Islet of Langerhans (tissue), 1 donor: ENCODE measurements at regions not wholly inside any gene's neighbourhood (a gene's known extent, or its start where the extent isn't known, plus 50 kb on each side); places are given as distances from the start of the nearest gene placed in this dataset.
"Not testable (repeated sequence)": the region's sequence is repeated elsewhere in the genome, so short reads cannot be mapped to it uniquely, and the experiment has no call there.

Experiments
- FAIRE-seq: peaks from one replicate; lab custom pipeline; 2011; peaks lifted over from hg19 to GRCh38; lab: Jason Lieb, UNC

DNA sequence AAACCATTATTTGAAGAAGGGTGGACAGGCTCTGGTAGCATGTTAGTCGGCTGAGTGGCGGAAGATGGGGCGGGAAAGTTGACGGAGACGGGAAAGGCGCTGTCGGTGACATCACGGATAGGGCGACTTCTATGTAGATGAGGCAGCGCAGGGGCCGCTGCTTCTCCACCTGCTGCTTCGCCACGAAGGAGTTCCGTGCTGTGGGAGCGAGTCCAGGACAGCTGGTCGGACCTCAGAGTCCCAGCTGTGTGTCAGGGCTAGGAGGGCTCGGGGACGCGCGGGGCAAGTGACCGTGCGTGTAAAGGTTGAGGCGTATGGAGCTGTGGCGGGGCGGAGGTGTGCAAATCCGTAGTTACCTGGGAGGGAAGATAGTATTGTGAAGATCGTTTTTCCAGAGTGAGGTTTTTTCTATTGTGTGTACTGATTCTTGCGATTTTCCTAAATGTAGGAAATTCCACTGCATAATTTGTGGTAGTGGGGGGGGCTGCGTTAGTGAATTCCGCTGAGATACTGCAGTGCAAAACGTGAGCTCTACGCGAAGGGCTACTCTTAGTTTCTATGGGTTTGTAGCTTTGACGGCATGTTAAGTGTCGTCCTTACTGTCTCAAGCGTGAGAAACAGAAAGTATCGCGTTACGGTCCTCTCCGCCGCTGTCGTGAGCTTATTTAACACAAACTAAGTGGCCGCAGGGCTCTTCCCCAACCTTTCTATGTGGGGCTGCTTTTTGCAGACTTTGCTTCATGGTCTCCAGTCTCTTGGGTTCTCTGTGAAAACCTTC lies 111.2 kb upstream of the NBPF11 start:
- no peak for FAIRE-seq

DNA sequence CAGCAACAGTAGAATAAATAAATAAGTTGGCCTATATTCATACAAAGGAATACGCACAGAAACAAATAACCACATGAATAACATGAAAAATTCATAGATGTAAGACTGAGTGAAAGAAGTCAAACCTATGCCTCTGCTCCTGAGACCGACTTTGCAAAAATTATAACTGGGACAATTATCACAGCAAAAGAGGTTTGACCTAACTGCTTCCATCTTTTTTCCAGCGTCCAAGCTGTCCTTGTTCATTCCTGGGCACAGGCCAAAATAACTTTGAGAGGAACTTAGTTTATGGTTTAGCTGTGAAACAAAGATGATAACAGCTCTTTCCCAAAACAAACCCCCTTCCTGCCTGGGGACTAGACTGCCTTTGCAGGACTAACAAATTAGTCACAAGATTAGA lies 109.6 kb upstream of the NBPF11 start:
- not testable (repeated sequence) for FAIRE-seq

DNA sequence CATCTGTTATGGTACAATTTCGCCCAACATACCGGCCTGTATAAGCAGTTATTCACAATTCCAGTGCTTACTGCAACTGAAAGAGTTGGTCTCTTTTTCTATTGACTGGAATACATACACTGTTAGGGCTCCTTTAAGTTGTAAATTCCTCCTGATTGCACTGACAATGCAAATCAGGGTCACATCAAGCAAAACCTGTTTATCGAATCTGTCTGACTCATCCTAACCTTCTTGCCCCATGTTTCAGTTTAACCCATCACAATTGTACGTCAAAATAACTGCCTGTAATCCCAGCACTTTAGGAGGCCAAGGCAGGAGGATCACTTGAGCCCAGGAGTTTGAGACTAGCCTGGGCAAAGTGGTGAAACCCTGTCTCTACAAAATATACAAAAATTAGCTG lies 105.8 kb upstream of the NBPF11 start:
- FAIRE-seq: not testable (repeated sequence)

DNA sequence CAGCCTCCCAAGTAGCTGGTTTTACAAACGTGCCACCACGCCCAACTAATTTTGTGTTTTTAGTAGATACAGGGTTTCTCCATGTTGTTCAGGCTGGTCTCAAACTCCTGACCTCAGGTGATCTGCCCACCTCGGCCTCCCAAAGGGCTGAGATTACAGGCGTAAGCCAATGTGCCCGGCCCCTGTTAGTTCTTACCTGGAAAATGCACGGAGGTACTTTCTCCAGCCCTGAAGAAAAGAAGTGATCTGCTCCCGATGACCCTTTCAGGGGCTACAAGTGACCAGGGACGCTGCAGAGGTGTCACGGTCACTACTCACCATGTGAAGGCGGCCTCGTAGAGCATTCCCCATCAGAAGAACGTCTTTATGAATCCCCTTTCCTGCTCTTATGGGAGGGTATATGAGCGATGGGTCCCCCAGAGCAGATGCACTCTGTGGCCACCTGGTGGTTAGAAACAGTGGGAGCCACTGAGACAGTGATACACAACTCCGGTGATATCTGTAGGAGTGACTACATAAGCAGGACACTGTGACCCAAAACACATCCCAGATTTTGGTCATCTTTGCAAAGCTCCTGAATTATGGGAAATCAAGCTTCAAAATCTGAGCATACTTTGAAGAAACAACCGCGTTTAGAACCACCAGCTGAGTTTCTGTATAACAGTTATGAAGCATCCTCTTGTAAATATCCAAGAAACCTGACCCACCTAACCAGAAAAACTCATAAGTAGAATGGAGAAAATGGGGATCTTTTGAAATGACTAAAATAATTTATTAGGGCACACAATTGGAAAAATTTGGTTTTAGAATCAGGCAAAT lies 102.7 kb upstream of the NBPF11 start:
- FAIRE-seq: not testable (repeated sequence)

DNA sequence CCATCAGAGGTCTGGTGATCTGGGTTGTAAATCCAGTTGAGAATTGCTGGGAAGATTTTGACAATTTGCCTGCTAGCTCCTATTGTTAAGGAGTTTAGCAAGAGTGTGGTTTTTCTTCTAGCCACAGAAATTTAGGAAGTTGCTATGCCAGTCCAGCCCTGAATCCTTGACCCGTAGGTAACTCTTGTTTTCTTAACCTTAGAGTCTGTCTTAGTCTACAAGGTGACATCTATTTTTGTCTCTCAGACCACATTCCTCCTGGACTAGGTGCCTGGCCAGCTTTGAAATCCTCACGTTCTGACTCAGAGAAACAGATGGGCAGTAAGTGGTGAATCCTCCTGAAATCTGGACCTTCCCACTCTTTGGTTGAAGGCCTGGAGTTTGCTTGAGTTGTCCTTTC lies 101.7 kb upstream of the NBPF11 start:
- not testable (repeated sequence) for FAIRE-seq

DNA sequence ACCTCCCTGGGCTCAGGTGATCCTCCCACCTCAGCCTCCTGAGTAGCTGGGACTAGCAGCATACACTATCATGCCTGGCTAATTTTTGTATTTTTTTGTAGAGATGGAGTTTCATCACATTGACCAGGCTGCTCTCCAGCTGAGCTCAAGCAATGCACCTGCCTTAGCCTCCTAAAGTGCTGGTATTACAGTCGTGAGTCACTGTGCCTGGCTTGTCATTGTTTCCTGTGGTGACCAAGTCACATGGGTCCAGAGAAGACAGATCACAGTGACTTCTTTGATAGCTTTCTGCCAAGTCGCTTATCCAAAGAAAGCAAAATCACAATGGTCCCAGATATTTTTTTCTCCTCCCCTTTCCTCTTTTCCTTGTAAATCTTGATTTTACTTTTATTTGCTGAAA lies 96.7 kb upstream of the NBPF11 start:
- FAIRE-seq: not testable (repeated sequence)

DNA sequence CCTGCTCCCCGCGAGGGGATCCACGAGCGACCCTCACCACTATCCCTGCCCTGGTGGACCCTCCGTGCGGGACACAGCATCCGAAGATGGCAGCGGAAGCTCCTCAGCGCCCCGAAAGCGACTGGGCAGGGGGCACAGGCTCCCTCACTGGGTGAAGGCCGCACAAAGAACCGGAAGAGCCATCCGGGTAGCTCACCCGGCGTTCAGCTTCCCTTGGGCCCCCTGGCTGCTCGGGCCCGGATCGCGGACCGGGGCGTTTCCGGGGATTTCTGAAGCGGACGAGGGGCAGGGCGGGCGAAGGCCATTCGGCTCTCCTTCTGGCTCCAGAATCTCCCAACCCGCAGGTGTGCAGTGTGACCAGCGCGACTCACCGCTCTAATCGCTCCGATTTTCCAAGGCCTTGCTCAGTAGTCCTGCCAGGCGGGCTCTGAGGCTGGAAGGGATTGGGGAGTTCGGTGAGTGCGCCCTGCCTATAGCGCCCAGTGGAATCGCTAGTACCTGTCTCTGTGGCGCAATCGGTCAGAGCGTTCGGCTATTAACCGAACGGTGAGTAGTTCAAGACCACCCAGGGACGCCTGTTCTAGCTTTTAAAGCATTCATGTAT lies 94.3 kb upstream of the NBPF11 start:
- FAIRE-seq: not testable (repeated sequence)

DNA sequence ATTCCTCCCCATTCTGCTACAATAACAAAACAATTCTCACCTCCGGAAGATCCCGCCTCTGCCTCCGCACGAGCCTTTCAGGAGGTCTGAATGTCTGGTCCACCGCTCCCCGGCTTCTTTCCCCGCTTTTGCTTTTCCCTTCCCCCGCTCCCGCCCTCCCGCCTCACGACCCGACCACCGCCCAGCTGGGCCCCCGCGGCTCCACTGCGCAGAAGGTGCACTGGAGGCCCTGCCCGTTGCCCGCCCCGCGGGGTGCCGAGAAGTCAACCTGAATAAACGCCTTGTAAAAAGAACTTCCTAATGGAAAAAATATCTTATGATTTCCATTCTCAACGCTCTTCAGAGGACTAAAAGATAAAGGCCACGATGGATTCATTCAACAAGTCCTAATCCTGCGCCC lies 93.8 kb upstream of the NBPF11 start:
- FAIRE-seq: not testable (repeated sequence)

DNA sequence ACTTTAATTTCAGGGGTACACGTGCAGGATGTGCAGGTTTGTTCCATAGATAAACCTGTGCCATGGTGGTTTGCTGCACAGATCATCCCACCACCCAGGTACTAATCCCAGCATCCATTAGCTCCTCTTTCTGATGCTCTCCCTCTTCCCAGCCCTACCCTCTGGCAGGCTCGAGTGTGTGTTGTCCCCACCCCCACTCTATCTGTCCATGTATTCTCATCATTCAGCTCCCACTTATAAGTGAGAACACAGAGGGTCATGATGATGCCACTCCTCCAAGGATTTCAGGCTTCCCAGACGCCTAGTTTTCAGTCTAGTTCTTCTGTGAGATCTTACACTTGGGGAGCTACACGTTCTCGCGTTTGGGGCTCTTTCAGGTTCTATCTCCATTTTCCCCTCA lies 93.4 kb upstream of the NBPF11 start:
- FAIRE-seq: not testable (repeated sequence)

DNA sequence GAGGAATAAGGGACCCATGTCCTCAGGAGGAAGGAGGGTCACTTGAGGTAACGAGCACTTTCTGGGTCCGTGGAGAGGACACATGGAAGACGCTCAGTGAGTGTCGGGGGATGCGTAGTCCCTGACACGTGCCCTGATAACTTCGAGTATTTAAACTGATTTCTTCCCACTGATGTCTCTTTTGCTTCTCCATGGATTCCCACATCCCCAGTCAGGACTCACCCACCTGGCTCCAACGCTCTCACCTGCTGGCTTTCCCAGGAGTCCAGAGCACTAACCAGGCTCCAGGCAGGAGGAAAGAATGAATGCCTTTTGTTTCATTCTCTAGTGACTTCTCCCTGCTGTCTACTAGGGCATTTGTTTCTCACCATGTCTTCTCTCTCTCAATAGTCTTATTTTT lies 81.2 kb upstream of the NBPF11 start:
- not testable (repeated sequence) for FAIRE-seq

DNA sequence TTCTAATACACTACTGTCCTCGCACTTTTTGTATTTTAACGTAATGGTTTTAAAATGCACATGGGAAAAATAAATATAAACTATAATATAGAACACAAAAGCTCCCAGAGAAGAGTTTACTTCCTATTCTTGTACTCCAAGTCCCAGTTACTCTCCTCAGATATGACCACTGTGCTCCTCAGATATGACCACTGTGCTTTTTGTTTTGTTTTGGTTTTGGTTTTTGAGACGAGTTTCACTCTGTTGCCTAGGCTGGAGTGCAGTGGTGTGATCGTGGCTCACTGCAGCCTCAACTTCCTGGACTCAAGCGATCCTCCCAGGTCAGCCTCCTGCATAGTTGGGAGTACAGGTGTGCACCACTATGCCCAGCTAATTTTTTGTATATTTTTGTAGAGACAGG lies 76.8 kb upstream of the NBPF11 start:
- FAIRE-seq: not testable (repeated sequence)

DNA sequence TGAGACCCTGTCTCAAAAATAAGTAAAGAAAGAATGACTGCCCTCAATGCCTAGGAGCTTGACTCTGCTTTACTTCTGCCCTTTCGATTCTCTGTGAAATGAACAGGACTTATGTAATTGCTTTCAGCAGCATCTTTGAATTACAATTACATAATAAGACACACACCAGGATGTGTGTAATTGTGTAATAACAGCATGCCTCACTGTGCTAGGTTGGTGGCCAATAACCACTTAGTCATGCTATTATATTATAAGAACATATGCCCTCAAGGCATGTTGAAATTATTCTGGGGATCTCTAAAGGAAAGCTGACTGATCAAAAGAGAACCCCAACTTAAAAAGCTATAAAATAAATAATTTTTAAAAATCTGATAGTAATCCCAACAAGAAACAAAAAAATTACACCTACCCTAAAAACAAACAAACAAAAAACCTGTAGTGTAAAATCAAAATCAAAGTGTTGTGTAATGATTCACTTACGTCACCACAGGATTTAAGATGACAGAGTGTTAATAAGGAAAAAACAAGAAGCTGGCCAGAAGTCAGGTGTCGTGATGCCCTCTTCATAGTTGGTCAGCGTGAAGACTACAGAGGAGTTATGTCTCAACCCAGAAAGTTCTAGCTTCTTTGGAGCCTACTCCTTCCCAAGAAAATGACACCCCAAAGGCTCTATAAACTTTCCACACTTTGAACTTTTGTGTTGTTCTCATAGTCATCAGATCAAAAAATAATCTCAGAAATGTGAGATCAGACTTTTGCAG lies 70.5 kb upstream of the NBPF11 start:
- FAIRE-seq: not testable (repeated sequence)

DNA sequence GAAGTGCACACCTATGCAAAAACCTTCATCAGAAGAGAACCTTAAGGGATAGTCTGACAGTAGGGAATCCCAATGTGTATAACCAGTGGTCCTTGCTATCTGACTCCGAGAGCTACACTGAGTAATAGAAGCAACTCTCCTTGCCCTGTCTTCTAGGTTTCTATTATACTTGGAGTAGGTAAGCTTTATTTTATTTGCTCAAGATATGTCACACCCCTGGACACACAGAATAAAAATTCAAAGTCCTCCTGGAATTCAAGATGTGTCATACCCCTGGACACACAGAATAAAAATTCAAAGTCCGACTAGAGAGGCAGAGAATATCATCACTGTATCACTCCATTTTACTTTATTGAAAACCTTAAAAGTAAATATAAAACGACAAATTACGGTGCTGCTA lies 69.5 kb upstream of the NBPF11 start:
- FAIRE-seq: not testable (repeated sequence)

DNA sequence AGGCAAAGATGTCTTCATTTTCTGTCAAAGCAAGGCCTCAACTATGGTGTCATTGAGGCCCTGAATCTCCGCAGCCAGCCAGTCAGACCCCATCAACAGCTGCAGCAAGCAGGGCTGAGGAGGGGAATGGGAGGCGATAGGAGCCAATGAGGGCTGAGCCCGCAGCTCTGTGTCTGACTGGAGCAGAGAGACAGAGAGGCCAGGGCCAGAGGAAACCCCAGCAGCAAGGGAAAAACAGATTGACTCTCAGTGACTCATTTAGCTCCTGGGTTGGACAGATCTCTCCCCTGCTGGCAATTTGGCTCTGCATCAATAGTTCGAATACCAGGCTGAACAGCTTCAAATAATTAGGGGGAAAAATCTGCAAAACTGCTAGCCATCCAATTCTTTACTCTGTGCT lies 67.1 kb upstream of the NBPF11 start:
- not testable (repeated sequence) for FAIRE-seq

DNA sequence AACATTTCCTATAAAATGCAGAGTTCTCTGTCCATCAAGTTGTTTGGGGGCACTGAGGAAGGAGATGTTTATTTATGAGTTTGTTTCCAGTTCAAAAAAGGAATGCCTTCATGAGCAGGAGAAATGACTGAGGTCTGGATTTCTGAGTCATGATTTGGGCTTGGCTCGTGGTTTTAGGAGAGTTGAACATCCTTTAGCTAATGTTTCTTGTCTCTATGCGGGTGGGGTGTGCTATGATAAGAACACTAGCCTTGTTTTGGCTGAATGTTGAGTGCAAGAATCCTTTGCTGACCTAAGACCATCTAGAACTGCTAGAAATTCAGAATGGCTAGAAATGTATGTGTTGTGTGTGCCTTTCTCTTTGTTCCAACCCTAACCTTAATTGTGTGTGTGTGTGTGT lies 59.1 kb upstream of the NBPF11 start:
- FAIRE-seq: not testable (repeated sequence)

DNA sequence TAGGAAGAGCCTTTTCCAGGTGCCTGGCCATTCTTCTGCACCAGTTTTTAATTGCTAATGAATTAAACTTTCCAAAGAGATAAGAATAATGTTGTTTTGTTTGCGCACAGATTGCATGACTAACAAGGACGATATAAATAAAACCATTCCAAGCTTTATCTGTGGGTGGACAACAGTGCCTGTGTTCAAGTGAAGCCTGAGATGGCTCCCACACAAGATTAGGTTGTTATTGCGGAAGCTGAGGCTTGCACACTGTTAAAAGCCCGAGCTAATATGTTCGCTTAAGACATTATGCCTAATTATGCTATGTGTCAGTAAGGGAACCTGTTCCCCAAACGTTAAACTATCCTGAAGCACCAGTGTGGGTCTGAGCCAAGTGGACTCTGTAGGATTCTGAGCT lies 58.5 kb upstream of the NBPF11 start:
- FAIRE-seq: not testable (repeated sequence)

DNA sequence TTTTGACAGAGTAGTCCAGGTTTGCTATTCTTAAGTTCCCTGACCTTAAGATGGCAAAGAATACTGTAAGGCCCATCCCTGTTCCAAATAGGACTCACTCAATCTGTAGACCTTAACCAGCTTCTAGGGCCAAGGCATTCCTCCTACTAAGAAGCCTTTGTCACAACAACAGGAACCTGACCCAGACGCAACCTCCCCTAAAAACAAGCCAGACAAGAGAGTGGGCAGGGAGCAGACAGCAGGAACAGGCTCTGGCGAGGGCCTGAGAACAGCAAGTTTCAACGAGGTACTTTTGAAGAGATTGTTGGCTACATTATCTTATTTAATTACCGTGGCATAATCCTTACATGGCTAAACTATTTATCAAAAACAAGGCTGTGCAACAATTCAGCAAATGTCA lies 58.1 kb upstream of the NBPF11 start:
- not testable (repeated sequence) for FAIRE-seq

DNA sequence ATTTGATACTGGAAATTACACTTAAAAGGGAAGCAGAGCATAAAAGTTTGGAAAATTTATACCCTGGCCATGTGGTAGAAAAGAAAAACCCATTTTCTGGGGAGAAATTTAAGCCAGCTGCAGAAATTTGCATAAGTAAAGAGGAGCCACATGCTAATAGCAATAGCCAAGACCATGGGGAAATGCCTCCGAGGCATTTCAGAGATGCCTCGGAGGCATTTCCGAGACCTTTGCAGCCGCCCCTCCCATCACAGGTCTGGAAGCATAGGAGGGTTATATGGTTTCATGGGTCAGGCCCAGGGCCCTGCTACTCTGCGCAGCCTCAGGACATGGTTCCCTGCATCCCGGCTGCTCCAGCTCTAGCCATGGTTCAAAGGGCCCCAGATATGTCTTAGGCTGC lies 49.9 kb upstream of the NBPF11 start:
- not testable (repeated sequence) for FAIRE-seq
